ENCODE measurements at regions not wholly inside any gene's neighbourhood (a gene's known extent, or its start where the extent isn't known, plus 50 kb on each side); places are given as distances from the start of the nearest gene placed in this dataset.

DNA sequence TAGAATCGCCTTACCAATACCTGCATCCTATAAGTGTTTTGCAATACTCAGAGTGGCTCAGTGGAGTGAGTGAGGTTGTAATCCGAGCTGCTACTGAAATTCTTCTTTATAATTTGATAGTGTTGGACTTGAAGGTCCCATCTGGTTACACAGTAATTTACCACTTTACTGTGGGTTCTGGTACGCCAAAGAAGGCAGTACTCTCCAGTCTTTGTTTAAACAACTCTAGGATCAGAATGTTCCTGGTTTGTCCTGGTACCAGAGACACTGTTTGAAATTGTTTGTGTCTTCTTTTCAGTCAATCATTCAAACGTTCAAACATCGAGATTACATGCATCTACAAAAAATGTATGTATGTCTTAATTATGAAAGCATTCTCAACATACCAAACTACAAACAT, 51.3 kb upstream of the AMN1 start:
- Histone ChIP-seq H3K27me3 (replicated peaks; ENCODE audit: insufficient read depth) (no peaks in the 10 kb centered on the region), H3K4me3 (no peak overlapping the region)
- ATAC-seq (ENCODE audit: insufficient number of reproducible peaks, low FRiP score, low read depth) = no peak

DNA sequence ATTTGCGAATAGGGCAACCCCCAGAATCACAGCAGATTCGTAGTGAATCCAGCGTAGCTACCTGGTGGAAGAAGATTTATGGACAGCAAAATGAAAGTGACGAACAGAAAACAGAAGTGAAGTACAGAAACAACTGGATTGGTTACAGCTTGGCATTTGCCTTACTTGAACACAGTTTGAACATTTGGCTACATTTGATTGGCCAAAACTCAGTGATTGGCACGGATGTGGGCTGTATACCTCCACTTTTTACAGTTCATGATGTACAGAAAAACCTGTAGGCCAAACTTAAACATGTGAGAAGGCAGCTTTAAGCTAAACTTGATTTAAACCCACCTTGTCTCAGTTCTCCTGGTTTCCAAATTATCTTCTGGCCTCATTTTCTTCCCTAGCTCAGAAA, 49.9 kb upstream of the AMN1 start:
- TF ChIP-seq, protein P1, sequence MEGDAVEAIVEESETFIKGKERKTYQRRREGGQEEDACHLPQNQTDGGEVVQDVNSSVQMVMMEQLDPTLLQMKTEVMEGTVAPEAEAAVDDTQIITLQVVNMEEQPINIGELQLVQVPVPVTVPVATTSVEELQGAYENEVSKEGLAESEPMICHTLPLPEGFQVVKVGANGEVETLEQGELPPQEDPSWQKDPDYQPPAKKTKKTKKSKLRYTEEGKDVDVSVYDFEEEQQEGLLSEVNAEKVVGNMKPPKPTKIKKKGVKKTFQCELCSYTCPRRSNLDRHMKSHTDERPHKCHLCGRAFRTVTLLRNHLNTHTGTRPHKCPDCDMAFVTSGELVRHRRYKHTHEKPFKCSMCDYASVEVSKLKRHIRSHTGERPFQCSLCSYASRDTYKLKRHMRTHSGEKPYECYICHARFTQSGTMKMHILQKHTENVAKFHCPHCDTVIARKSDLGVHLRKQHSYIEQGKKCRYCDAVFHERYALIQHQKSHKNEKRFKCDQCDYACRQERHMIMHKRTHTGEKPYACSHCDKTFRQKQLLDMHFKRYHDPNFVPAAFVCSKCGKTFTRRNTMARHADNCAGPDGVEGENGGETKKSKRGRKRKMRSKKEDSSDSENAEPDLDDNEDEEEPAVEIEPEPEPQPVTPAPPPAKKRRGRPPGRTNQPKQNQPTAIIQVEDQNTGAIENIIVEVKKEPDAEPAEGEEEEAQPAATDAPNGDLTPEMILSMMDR (IDR thresholded peaks at IDR 0.05) = no peak
- no peaks in the 10 kb centered on the region for H3K9me3 ChIP-seq
- no peak for ATAC-seq (ENCODE audit: insufficient number of reproducible peaks, low FRiP score, low read depth)
- no peak for DNase-seq (ENCODE audit: low spot score)
- H3K4me1 ChIP-seq (ENCODE audit: control insufficient read depth in 1 of 2, low read depth in 2 of 2) = peaks cover 0 to under 1% of the 10 kb centered on the region in 2 donors
- H3K36me3 ChIP-seq = no peaks in the 10 kb centered on the region
- H3K27me3 ChIP-seq (replicated peaks; ENCODE audit: insufficient read depth) = no peaks in the 10 kb centered on the region
- no peak overlapping the region for H3K4me3 ChIP-seq
- no peak overlapping the region for H3K27ac ChIP-seq

More for the DNA sequence above, 51.3 kb upstream of the AMN1 start:
- Histone ChIP-seq H3K36me3 (no peaks in the 10 kb centered on the region), H3K27ac (no peak overlapping the region), H3K9me3 (no peaks in the 10 kb centered on the region), H3K4me1 (ENCODE audit: control insufficient read depth in 1 of 2, low read depth in 2 of 2) (no peaks in the 10 kb centered on the region)
- DNase-seq (ENCODE audit: low spot score) = no peak
- TF ChIP-seq, protein P1 (IDR thresholded peaks at IDR 0.05) = no peak
